Smooth muscle cell of the brain vasculature (primary cell): ENCODE measurements at regions not wholly inside any gene's neighbourhood (a gene's known extent, or its start where the extent isn't known, plus 50 kb on each side); places are given as distances from the start of the nearest gene placed in this dataset.

ENCODE experiments used
- DNase-seq: peaks from one replicate; pipeline ENCODE4 v3.0.0-alpha.2; 2012; ENCODE audit warnings: low read depth, low spot score

DNA sequence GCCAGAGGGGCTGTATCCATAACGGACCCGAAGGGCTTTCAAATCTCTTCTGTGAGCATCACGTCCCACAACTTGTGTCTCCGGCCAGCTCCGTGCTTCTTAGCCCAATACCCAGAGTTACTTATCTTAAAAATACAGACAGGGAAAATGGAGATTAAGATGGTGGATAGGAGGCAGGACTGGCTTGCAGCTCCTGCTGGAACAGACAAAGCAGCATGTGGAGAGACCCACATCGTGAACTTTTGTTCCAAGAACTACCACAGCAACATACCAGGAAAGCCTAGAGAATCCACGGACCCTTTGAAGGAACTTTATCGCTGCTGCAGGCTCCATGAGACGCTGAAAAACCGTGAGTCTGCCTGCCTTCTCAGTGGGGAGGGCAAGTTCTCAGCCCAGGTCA lies 113.7 kb downstream of the RNASET2 start:
- no peak for DNase-seq

DNA sequence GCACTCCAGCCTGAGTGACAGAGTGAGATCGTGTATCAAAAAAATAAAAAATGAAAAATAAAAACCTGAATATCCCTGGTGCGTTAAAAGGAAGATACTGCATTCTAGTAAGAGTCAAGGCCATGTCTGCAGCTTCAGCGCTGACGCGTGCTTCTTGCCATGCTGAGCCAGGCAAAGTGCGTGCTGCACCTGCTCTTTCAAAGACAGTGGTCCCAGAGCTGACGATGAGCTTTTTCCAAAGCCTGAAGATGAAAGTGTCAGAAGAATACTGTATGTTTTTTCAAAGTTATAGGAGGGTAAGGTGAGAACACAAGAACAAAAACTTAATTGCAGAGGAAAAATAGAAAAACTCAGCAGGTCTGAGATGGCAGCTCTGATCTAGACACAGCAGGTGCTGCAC lies 115.1 kb downstream of the RNASET2 start:
- DNase-seq = no peak

DNA sequence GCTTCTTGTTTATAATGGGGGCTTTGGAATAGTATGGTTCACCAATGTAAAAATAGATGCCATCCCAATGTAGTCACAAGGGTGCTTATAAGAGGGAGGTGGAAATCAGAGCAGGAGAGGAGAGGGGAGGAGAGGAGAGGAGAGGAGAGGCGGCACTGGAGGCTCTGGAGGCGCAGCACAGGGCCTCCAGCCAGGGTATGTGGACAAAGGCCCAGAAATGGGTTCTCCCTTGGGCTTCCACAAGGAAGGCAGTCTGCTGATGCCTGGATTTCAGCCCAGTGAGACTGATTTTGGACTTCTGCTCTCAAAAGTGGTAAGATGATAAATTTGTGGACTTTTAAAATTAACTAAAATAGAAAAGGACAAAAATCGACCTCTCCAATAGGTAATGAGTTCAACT lies 116.8 kb downstream of the RNASET2 start:
- no peak for DNase-seq

DNA sequence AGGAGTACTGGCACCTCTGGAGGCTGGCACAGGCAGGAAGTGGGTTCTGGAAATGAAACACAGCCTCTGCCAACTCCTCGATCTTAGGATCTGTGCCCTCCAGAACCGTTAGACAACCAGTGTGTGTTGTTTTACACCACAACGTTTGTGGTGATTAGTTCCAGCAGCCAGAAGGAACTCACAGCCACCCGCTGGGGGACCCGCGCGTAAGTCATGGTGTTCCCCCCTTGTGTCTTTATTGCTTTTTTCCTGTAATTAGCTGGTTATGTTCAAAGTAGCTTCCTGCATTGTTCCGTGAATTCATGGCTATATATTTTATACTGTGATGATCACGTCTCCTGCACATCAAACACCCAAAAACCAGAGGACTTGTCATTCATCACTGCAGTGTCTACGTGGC lies 117.4 kb downstream of the RNASET2 start:
- no peak for DNase-seq

DNA sequence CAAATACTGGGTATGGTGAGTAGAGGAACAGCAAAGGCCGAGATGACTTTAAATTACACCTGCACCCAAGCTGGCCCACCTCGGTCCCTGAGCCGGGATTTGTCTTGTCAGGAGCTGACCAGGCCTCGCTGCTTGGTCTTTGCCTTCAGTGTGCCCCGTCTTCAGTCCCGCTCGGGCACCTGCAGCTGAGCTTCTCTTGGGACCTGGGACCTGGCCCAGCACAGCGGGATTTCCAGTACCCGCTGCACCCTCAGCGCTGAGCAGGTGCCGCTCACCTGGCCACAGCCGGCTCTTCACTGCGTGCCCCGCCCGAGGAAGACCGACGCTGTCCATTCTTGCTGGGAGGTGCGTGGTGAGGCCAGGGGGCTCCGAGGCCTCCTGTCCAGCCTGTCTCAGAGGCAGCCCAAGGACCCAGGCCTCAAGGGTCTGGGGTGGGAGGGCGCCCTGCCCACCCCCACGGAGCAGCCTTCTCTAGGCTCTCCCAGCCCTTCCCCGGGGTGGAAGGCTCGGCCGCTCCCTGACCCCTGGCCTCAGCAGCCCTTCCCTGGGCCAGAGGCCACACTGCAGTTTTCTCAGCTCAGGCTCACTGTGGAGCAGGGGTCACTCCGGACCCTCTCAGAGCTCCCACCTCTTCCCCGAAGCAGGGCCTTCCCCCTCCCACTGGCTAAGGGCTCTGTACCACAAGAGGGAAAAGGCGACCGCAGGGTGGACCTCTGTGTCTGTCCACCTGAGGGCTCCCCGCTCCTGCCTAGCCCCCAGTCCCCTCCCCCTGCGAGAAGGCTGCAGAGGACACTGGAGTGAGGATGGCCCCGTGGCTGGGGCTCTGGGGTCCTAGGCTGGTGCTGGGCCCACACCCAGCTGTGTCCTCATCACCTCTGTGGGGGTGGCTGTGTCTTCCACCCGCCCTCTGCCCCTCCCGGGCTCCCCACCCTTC lies 119.3 kb downstream of the RNASET2 start:
- DNase-seq = no peak

DNA sequence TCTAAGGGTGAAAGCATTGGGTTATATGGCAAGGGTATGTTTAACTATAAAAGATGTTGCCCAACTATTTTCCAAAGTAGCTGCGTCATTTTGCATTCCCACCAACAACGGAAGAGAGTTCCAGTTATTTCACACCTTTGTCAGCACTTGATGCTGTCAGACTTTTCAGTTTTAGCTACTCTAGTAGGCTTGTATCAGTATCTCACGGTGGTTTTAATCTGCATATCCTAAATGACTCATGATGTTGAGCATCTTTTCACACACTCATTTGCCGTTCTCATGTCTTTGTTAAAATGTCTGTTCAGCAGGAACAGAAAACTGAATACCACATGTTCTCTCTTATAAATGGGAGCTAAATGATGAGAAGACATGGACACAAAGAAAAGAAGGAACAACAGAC lies 122.3 kb downstream of the RNASET2 start:
- no peak for DNase-seq

DNA sequence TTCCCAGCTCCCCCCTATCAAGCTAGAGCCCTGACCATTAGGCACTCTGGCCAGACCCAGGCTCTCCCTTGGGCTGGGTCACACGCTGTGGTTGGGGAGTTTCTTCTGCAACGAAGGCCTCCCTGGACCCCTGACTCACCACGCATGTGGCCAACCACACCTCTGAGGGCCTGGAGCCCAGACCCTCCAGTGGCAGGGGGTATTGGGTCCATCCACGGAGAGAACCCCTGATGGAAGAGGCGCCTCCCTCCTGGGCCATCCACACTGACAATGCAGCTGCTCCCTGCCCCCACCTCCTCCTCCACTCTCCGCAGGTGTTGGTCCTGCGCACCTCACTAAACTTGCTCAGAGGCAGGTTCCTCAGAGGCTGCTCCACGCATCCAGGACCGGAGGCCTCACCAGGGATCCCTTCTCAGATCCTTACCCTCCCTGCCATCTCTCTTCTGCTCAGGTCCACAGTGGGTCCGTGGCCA lies 125.4 kb downstream of the RNASET2 start:
- DNase-seq = no peak

DNA sequence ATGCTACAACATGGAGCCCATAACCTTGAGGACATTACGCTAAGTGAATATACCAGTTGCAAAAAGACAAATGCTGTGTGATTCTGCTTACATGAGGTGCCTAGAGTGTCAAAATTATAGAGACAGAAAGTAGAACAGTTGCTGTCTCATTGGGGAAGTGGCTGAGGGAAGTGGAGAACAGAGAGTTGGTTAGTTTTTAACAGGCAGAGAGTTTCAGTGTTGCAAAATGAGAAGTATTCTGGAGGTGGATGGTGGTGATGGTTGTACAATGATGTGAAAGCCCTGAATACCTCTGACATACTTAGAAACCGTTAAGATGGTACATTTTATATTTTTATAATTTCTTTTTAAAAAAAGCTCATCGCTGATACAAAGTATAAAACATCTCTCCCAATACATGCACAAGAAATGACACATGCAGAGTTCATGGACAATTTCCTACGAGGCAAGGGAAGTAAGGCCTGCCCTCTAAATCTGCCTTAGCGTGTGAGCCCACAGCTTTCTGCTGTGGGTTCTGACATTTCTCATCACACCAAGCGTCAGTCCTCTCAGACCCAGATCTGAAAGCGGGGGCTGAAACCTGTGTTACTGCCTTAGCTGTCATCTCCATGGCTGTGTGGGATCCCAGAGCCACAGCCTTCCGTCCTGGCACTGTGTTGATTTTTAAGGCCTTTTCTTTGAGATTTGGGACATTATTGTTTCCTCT lies 126.0 kb downstream of the RNASET2 start:
- no peak for DNase-seq

DNA sequence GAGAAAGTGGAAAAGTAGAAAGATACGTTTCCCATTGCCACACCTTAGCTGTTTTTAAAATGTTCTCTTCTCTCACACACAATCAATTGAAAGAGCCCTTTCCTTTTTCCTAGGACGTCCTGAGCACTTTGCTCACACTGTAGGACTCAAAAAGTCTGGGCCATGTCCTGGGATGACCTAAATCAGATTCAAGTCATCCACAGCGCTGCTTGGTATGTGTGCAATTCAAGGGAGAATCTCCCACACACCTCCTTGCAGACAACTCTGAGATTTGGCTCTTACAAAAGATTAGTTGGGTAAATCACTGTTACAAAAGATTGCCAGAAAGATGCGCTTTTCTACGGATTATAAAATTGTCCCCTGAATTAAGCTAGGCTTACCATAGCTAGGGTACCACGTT lies 130.1 kb downstream of the RNASET2 start:
- DNase-seq = no peak

DNA sequence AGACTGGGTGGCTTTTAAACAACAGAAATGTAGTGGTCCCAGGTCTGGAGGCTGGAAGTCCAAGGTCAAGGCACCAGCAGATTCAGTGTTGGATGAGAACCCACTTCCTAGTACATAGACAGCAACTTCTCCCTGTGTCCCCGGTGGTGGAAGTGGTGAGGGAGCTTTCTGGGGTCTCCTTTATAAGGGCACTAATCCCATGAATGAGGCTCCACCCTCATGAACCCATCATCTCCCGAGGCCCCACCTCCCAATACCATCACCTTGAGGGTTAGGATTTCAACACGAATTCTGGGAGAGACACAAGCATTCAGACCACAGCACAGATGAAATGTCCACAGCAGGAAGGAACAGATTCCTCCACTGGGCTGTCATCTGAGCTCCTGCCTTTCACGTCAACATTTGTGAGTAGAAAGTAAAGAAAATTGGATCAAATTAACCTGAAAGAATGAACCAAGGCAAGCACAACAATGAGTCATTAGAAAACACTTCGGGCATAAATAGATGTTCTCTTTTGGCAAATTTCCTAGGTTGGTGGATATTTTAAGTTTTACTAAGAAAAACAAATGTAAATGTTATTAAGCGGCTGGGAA lies 130.7 kb downstream of the RNASET2 start:
- peak; percentile 40 for DNase-seq

DNA sequence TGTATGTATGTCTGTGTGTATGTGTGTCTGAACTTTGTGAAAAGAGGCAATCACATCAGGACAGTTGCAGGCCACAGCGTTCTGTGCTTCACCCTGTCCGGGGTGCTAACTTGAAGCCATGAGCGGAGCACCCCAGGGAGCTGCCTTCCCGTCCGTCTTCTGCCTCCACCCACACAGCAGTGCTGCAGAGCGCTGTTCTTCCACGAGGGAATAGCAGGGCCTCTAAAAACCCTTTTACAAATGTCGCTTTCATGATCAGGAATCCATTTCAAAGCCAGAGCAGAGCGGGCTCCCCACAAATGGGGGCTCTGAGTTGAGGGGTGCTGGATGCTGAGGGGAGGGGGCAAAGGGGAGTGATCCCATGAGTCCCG lies 131.5 kb downstream of the RNASET2 start:
- no peak for DNase-seq

DNA sequence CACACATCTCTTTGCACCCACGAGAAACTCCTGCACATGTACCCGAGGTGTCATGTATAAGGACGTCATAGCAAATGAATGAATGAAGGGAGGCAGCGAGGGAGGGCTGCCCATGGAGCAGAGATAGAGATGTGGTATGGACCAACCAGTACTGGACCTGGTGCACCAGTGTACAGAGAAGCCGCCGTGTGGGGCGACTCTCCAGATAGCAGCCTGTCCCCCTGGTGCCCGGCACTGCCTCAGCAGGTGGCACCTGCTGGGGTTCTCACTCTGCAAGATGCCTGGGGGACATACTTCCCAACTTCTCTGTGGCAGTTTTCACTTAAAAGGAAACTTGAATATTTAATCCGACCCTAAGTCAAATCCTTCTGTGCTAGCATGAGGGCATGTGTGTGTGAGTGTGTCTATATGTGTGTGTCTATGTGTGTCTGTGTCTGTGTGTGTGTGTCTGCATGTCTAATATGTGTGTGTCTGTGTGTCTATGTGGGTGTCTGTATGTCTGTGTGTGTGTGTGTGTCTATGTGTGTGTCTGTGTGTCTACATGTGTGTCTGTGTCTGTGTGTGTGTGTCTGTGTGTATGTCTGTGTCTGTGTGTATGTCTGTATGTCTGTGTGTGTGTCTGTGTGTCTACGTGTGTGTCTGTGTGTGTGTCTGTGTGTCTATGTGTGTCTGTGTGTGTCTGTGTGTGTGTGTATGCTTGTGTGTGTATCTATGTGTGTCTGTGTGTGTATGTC lies 132.0 kb downstream of the RNASET2 start:
- DNase-seq = no peak

DNA sequence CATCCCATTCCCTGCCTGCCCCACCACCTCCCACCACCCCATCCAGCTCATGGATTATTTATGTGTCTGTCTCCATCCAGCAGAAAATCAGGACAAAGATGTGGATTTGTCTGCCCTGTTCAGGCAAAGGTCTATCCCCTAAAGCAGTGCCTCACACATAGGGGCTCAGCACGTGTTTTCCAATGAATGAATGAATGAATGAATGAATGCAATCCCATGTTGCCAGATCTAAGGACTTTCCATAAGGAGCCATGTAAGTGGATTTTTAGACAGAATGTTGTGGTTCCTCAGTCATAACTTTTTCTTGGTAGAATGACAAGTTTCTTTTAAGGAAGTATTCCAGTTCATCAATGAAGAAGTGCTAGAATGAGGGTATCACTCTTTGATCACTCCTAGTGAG lies 133.7 kb downstream of the RNASET2 start:
- DNase-seq = no peak

DNA sequence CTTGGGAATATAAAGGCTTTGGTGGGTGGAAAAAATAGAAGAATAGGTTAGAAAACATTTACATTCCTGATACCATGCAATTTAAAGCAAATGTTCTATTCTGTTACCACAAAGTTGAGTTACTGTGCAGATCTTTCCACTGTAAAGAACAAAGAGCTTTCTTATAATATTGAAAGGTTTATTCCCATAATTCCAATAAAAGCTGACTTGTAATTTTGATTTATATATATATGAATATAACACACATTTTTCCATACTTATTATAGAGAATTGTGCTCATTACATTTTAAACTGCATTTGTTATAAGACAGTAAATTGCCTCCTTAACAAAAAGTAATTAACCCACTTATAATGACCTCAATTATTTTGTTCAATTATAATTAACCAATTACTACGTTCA lies 135.9 kb downstream of the RNASET2 start:
- no peak for DNase-seq

DNA sequence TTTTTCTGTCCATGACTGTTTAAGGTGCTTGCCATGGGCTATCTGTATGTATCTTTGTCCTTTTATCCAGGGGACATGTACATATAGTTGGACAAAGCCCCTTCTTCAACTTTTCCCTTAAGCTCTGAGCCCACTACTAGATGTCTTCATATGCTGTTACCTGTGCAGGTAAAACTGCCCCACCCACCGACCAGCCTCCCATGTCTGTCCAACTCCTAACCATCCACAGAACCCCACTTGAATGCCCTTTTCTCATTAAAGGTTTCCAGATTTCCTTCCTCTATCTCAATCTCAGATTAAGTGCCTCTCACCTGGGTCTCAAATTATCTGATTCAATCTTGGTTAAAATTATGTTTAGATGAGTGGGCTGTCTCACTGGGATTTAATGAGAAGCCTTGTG lies 136.3 kb downstream of the RNASET2 start:
- DNase-seq = no peak

DNA sequence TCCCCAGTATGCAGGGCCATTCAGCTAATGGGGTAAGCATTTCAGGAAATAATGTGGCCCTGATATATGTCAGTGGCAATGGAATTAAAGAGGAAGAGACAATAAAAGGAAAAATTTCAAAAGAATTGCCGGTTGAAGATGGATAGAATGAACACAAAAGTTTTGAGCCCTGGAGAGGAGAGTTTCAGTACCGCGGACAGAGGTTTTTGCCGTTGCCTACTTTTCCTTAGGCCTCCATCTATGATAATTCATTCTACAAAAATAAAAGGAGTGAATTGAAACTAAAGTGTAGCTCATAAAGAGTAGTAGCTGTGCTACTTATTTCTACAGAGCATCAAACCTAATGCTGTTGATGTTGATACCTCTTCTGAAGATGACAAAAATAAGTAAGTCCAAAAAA lies 140.7 kb downstream of the RNASET2 start:
- DNase-seq = no peak

DNA sequence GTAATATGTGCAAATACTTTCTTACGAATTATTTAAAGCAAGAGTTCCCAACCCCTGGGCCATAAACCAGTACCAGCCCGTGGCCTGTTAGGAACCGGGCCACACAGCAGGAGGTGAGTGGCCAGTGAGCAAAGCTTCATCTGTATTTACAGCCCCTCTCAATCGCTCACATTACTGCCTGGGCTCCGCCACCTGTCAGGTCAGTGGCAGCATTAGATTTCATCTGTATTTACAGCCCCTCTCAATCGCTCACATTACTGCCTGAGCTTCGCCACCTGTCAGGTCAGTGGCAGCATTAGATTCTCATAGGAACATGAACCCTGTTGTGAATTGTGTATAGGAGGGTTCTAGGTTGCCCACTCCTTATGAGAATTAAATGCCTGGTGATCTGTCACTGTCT lies 142.0 kb downstream of the RNASET2 start:
- no peak for DNase-seq

DNA sequence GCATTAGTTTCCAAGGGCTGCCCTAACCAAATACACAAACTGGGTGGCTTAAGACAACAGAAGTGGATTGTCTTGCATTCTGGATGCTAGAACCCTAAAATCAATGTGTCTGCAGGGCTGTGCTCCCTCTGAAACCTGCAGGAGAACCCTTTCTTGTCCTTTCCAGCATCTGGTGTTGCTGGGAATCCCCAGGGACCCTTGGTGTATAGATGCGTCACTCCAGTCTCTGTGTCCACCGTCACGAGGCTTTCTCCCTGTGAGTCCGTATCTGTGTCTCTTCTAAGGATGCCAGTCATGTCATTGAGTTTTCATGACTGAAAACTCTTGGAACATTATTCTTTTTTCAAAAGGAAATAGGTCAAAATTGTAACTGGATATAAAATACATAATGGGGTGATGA lies 142.9 kb downstream of the RNASET2 start:
- DNase-seq = no peak

DNA sequence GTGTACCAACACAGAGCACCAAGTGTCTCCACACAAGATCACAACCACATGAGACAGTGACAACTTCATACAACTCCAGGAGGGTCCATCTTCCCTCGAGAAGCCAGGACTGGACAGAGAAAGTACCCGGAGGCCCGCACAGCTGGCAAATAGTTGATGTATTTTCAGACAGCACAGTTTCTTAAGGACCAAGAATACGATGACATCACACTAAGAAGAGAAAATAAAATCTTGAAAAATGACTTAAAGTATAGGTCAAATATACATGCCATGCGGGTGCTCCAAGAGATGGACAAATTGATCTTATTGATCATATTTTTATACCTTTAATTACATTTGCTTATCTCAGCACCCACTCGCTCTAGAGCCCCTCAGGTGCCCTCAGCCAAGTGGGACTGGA lies 145.5 kb downstream of the RNASET2 start:
- no peak for DNase-seq

DNA sequence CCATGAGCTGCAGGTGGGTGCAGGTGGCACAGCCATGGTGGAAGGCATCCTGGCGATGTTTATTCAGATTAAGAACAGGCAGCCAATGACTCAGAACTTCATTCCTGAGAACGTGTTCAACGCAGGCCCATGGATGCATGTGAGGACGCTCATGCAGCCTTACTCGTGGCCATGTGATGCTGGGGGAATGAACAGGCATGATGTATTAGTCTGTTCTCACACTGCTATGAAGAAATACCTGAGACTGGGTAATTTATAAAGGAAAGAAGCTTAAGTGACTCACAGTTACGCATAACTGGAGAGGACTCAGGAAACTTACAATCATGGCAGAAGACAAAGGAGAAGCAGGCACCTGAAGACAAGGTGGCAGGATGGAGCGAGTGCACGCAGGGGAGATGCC lies 146.6 kb downstream of the RNASET2 start:
- no peak for DNase-seq

DNA sequence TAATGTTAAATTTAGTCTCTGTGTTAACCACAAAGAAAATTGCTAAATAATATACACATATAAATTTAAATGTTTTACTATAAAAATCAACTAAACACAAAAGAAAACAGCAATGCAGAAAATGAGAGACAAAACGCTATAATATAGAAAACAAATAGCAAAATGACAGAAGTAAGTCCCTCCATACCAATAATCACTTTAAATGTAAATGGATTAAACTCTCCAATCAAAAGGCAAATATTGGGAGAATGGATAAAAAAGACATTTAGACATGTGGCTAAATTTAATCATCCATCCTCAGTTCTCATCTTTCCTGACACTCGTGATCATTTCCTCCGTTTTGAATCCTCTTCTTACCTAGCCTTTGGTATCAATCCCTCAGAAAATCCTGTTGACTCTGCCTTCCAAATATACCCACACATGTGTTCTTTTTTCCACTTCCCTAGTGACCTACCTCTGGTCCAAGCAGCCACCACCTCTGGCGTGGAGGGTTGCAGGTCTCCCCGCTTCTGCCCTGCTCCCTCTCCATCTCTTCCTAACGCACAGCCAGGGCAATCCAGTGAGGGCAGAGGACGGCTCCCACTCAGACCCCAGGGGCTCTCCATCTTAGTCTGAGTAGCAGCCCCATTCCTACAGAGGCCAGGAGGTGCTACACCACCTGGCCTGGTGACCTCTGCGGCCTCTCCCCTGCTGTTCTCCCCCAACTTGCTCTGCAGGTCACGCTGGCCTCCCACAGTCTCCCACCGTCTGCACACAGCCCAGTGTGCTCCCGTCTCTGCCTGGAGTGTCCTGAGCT lies 149.2 kb downstream of the RNASET2 start:
- DNase-seq = no peak
